OCI-LY1 (cell line): ENCODE measurements at regions not wholly inside any gene's neighbourhood (a gene's known extent, or its start where the extent isn't known, plus 50 kb on each side); places are given as distances from the start of the nearest gene placed in this dataset.

ENCODE experiments used
- H2AFZ ChIP-seq: fragments of 200-600 bp; sonication (generic), shearing (Covaris generic); 2 replicates; pipeline ENCODE4 v1.6.0; 2014; ENCODE audit warnings: antibody characterized with exemption, mild to moderate bottlenecking, low read length
- H3F3A ChIP-seq: fragments of 200-600 bp; sonication (generic), shearing (Covaris generic); 2 replicates; pipeline ENCODE4 v1.6.0; 2014; ENCODE audit warnings: mild to moderate bottlenecking, antibody characterized with exemption, low read length, moderate library complexity; ENCODE audit not compliant: insufficient read depth
- H3K27ac ChIP-seq: fragments of 200-600 bp; sonication (generic); 2 replicates; pipeline ENCODE4 v1.5.1; 2014; ENCODE audit warnings: low read length, mixed run types, mild to moderate bottlenecking, low read depth; ENCODE audit not compliant: poor library complexity, severe bottlenecking
- H3K27me3 ChIP-seq: fragments of 200-600 bp; sonication (generic); 2 replicates; pipeline ENCODE4 v1.6.0; 2014; ENCODE audit warnings: antibody characterized with exemption, mild to moderate bottlenecking, low read length, moderate library complexity; ENCODE audit not compliant: insufficient read depth
- H3K36me3 ChIP-seq: fragments of 200-600 bp; sonication (generic); 2 replicates; pipeline ENCODE4 v1.6.1; 2014; ENCODE audit warnings: mild to moderate bottlenecking, antibody characterized with exemption, low read length, moderate library complexity, mixed read lengths; ENCODE audit not compliant: insufficient read depth
- H3K4me1 ChIP-seq: fragments of 200-600 bp; sonication (generic); 2 replicates; pipeline ENCODE4 v1.5.1; 2014; ENCODE audit warnings: mild to moderate bottlenecking, low read length, moderate library complexity; ENCODE audit not compliant: insufficient read depth, severe bottlenecking
- H3K4me2 ChIP-seq: fragments of 200-600 bp; sonication (generic), shearing (Covaris generic); 2 replicates; pipeline ENCODE4 v1.6.1; 2014; ENCODE audit warnings: low read length
- H3K4me3 ChIP-seq: fragments of 200-600 bp; sonication (generic); 2 replicates; pipeline ENCODE4 v1.5.1; 2014; ENCODE audit warnings: low read length, low read depth, mild to moderate bottlenecking, mixed read lengths; ENCODE audit not compliant: poor library complexity, severe bottlenecking
- H3K79me2 ChIP-seq: fragments of 200-600 bp; shearing (Covaris generic); 2 replicates; pipeline ENCODE4 v1.6.1; 2016; ENCODE audit warnings: mixed run types, low read length, mixed read lengths; ENCODE audit not compliant: insufficient read depth
- H3K9ac ChIP-seq: fragments of 200-600 bp; sonication (generic), shearing (Covaris generic); 2 replicates; pipeline ENCODE4 v1.6.1; 2014; ENCODE audit warnings: mild to moderate bottlenecking, low read length, mixed read lengths
- H3K9me2 ChIP-seq: fragments of 200-600 bp; sonication (generic), shearing (Covaris generic); 2 replicates; pipeline ENCODE4 v1.6.1; 2014; ENCODE audit warnings: low read depth, mild to moderate bottlenecking, low read length, mixed read lengths
- H3K9me3 ChIP-seq: fragments of 200-600 bp; shearing (Covaris generic); 2 replicates; pipeline ENCODE4 v1.6.1; 2014; ENCODE audit warnings: low read length, mixed read lengths
- H4K20me1 ChIP-seq: fragments of 200-600 bp; sonication (generic), shearing (Covaris generic); 2 replicates; pipeline ENCODE4 v1.6.0; 2016; ENCODE audit warnings: mild to moderate bottlenecking, low read length; ENCODE audit not compliant: insufficient read depth
- CTCF ChIP-seq: fragments of 200-600 bp; sonication (generic), shearing (Covaris generic); IDR thresholded peaks from 2 replicates; pipeline ENCODE4 v1.5.1; 2017; ENCODE audit warnings: mild to moderate bottlenecking, antibody characterized with exemption, low read length, moderate library complexity, mixed read lengths
- EZH2 ChIP-seq: fragments of 200-600 bp; sonication (generic), shearing (Covaris generic); IDR thresholded peaks from 2 replicates; pipeline ENCODE4 v1.8.0; 2017; ENCODE audit warnings: borderline replicate concordance, mixed run types, mild to moderate bottlenecking, antibody characterized with exemption, low read length, moderate library complexity, mixed read lengths

DNA sequence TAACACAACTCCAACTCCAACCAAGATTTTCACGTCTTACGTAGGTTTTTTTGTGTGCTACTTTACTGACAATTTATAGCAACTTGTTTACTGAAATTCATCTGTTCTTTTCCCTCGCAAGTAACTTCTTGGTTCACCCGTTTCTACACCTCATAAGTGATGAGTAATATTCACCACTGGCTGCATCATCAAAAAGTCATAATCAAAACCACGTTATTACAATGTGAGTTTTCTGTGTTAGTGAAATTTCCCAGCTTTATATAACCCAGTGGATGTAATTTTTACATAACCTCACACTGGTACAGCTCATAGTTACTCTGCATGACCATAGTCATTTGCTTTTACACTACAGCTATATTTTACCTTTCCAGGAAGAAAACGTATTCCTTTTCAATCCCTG, 401.1 kb upstream of the LYPLAL1 start:
- no peak overlapping the region for H3K4me2 ChIP-seq
- H4K20me1 ChIP-seq = no peaks in the 10 kb centered on the region
- H3K9me3 ChIP-seq = no peaks in the 10 kb centered on the region
- H2AFZ ChIP-seq = no peak overlapping the region
- no peaks in the 10 kb centered on the region for H3F3A ChIP-seq
- no peaks in the 10 kb centered on the region for H3K36me3 ChIP-seq
- H3K27me3 ChIP-seq = no peaks in the 10 kb centered on the region
- no peaks in the 10 kb centered on the region for H3K79me2 ChIP-seq
- H3K4me1 ChIP-seq = no peaks in the 10 kb centered on the region
- TF ChIP-seq CTCF = no peak
- TF ChIP-seq EZH2 = no peak
- H3K9me2 ChIP-seq = no peaks in the 10 kb centered on the region
- H3K27ac ChIP-seq = no peak overlapping the region
- no peak overlapping the region for H3K4me3 ChIP-seq
- no peak overlapping the region for H3K9ac ChIP-seq

DNA sequence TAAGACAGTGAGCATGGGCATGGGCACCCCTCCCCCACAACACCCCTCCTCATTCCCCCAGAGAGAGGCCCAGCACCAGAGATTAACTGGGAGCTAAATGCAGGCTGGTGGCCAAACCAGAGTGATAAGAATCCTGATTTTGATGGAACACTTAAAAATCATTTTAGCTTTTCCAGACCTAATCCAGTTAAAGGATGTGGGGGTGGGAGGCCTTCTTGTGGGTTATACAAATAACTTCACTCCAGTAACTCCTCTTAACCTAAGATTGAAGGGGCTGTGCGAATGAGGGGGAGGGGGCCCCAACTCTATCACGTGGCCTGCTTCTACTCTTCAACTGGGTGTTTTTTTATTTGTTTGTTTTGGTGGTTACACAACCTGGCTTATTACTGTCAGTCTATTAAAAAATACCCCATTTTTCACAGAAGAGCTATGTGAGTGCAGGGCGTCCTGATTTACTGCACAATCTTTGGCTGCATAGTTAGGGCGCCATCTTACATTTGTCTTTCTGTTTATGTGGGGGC, 398.1 kb upstream of the LYPLAL1 start:
- H3K79me2 ChIP-seq = no peaks in the 10 kb centered on the region
- H3K36me3 ChIP-seq = no peaks in the 10 kb centered on the region
- no peaks in the 10 kb centered on the region for H3K27me3 ChIP-seq
- H3K4me2 ChIP-seq = no peak overlapping the region
- no peaks in the 10 kb centered on the region for H3K9me3 ChIP-seq
- no peaks in the 10 kb centered on the region for H3F3A ChIP-seq
- H2AFZ ChIP-seq = no peak overlapping the region
- no peak overlapping the region for H3K4me3 ChIP-seq
- no peaks in the 10 kb centered on the region for H3K9me2 ChIP-seq
- no peaks in the 10 kb centered on the region for H4K20me1 ChIP-seq
- no peak overlapping the region for H3K27ac ChIP-seq
- no peak overlapping the region for H3K9ac ChIP-seq
- H3K4me1 ChIP-seq = no peaks in the 10 kb centered on the region
- TF ChIP-seq EZH2 = no peak
- TF ChIP-seq CTCF = no peak

DNA sequence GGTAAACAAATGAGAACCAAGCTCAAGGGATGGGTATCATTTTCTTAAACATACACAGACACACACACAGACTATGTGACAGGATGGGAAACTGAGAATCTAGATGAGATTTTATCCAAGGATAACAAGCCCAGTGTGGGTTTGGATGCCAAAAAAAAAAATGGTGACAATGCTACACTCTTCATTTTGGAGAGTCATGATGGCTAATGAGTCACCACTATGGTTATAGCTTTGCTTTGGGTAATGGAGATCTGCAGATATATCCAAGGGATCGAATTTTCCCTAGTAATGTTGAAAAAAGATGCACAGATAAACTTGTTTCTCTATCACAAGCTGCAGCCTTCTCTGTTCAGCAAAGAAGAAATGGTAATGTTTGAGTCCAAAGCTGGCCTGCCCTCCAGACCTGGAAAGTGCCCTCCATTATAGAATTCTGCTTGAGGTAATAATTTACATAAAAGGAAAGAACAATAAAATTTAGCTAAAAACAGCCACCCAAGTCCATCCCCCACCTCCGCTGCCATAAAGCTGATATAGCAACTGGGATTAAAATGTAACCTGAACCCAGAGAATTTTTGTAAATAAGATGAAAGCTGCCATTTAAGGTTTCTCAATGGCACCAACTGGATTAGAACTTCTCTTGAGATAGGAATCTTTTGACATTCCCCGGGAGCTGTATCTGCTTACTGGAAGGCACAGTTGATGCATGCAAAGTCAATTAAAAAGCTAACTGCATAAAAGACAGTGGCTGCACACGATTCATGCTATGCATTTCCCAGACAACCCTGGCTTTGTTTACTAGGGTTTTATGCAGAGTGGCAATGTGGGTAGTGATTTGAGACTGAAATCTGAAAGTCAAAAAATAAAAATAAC, 395.2 kb upstream of the LYPLAL1 start:
- Histone ChIP-seq H4K20me1 (no peaks in the 10 kb centered on the region), H3K79me2 (no peaks in the 10 kb centered on the region)

More for the DNA sequence above, 395.2 kb upstream of the LYPLAL1 start:
- TF ChIP-seq CTCF (no peak), EZH2 (no peak)
- Histone ChIP-seq H3K36me3 (no peaks in the 10 kb centered on the region), H3K4me3 (no peak overlapping the region), H3K27ac (no peak overlapping the region), H3K9me2 (no peaks in the 10 kb centered on the region), H3K4me1 (no peaks in the 10 kb centered on the region), H3K9ac (no peak overlapping the region), H3K27me3 (no peaks in the 10 kb centered on the region), H2AFZ (no peak overlapping the region), H3K4me2 (no peak overlapping the region), H3K9me3 (no peaks in the 10 kb centered on the region), H3F3A (no peaks in the 10 kb centered on the region)
